Cardiac fibroblast (primary cell): ENCODE measurements at regions not wholly inside any gene's neighbourhood (a gene's known extent, or its start where the extent isn't known, plus 50 kb on each side); places are given as distances from the start of the nearest gene placed in this dataset.

ENCODE experiments used
- DNase-seq, 2 donors: peaks; one replicate each; pipeline versions ENCODE4 v3.0.0 to v3.0.0-alpha.2; 2010; ENCODE audit warnings: low read depth in 2 of 2
- H3K4me3 ChIP-seq, 2 donors: replicated peaks in 1 of 2; 1 replicate in 1 of 2; 2 replicates in 1 of 2; pipeline ENCODE4 v1.5.1; 2011; ENCODE audit warnings: low read depth in 2 of 2, low read length in 2 of 2, mild to moderate bottlenecking in 2 of 2, moderate library complexity in 1 of 2
- CTCF ChIP-seq: IDR thresholded peaks from one replicate; pipeline ENCODE4 v1.5.1; 2011; ENCODE audit warnings: low read depth, mild to moderate bottlenecking, low read length, inconsistent platforms

GRCh38 chr6:166813461-166813860, 142.9 kb downstream of the RNASET2 start:
- no peak for TF ChIP-seq CTCF
- H3K4me3 ChIP-seq, result no peak overlapping the region
- DNase-seq, result no peak

GRCh38 chr6:166810864-166811263, 145.5 kb downstream of the RNASET2 start:
- no peak overlapping the region for H3K4me3 ChIP-seq
- TF ChIP-seq CTCF, result no peak
- DNase-seq, result no peak

GRCh38 chr6:166809721-166810120, 146.6 kb downstream of the RNASET2 start:
- no peak for TF ChIP-seq CTCF
- no peak for DNase-seq
- H3K4me3 ChIP-seq, result no peak overlapping the region

- no peak for DNase-seq
- no peak overlapping the region for H3K4me3 ChIP-seq
- TF ChIP-seq CTCF, result no peak
These were observed 149.2 kb downstream of the RNASET2 start for GRCh38 chr6:166806962-166807757.

- TF ChIP-seq CTCF, result no peak
- no peak overlapping the region for H3K4me3 ChIP-seq
- no peak for DNase-seq
These were observed 150.0 kb downstream of the RNASET2 start for GRCh38 chr6:166806217-166806838.

GRCh38 chr6:166803471-166803870, 152.9 kb downstream of the RNASET2 start:
- no peak for TF ChIP-seq CTCF
- H3K4me3 ChIP-seq, result no peak overlapping the region
- no peak for DNase-seq
